ENCODE measurements at regions not wholly inside any gene's neighbourhood (a gene's known extent, or its start where the extent isn't known, plus 50 kb on each side); places are given as distances from the start of the nearest gene placed in this dataset.

DNA sequence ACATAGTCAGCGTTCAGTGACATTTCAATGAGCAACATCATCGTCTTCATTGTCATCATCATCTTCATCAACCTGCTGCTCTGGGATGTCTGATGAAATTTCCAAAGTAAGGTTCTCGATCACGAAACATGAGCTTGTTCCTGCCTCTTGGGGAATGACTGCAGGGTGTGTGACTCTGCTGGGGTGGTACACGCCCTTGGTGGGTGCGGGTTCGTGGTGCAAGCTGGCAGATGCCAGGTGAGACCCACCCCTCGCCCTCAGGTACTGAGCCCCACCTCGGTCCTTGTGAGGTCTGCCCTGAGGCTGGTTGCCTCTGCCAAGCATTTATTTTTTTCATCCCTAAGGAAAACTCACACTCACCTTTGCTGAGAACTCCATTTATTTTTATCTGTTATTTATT lies 1389.2 kb downstream of the TBC1D22A start:
- H3K9ac ChIP-seq (ENCODE audit: low read length): no peak overlapping the region
- H3K4me3 ChIP-seq (ENCODE audit: low read length): no peak overlapping the region
- H3K27ac ChIP-seq (ENCODE audit: low read depth, low read length): no peak overlapping the region
- no peaks in the 10 kb centered on the region for H3K4me1 ChIP-seq (ENCODE audit: control insufficient read depth, insufficient read depth, low read length)
- H3K36me3 ChIP-seq (ENCODE audit: control insufficient read depth, insufficient read depth, low read length): no peaks in the 10 kb centered on the region
- H3K27me3 ChIP-seq (ENCODE audit: control insufficient read depth, insufficient read depth, low read length): peaks cover 4% of the 10 kb centered on the region

DNA sequence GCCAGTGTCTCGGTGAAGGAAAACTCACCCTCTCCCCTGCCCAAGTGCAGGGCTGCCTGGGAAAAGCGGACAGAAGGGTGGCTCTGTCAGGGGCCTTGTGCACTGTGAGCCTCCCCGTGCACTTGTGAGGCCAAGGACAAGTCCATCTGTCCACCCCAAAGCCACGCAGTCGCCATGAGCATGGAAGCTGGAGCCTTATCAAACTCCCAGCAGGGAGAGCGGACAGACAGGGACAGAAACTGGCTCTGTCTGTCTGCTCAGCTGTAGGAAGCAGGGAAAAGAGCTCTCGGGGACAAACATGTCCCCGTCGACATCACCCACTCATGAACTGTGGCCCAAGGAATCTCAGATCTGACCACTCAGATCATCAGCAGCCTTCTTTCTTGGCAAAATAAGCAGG lies 1385.4 kb downstream of the TBC1D22A start:
- no peak overlapping the region for H3K4me3 ChIP-seq (ENCODE audit: low read length)
- H3K4me1 ChIP-seq (ENCODE audit: control insufficient read depth, insufficient read depth, low read length): no peaks in the 10 kb centered on the region
- no peak overlapping the region for H3K9ac ChIP-seq (ENCODE audit: low read length)
- no peak overlapping the region for H3K27ac ChIP-seq (ENCODE audit: low read depth, low read length)
- H3K27me3 ChIP-seq (ENCODE audit: control insufficient read depth, insufficient read depth, low read length): peaks cover 5% of the 10 kb centered on the region
- H3K36me3 ChIP-seq (ENCODE audit: control insufficient read depth, insufficient read depth, low read length): no peaks in the 10 kb centered on the region

DNA sequence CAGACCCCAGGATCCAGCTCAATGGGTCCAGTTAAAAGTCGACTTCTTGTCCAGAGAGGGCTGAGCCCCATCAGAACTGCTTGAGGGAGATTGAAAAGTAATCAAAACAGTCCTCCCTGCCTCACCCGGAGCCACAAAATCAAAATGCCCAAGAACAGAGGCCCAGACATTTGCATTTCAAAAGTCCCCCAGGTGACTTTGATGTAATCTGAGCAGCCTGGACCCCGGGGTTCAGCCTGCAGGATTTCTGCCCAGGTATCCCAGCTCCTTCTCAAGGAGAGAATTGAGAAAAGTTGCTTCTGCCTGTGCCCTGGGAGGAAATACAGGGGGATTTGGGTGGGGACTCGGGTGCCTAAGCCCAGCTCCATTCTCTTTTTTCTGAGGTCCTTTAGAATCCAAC lies 1385.0 kb downstream of the TBC1D22A start:
- Histone ChIP-seq H3K4me1 (ENCODE audit: control insufficient read depth, insufficient read depth, low read length) (no peaks in the 10 kb centered on the region), H3K4me3 (ENCODE audit: low read length) (no peak overlapping the region), H3K9ac (ENCODE audit: low read length) (no peak overlapping the region), H3K36me3 (ENCODE audit: control insufficient read depth, insufficient read depth, low read length) (no peaks in the 10 kb centered on the region), H3K27ac (ENCODE audit: low read depth, low read length) (no peak overlapping the region), H3K27me3 (ENCODE audit: control insufficient read depth, insufficient read depth, low read length) (peaks cover 5% of the 10 kb centered on the region)

DNA sequence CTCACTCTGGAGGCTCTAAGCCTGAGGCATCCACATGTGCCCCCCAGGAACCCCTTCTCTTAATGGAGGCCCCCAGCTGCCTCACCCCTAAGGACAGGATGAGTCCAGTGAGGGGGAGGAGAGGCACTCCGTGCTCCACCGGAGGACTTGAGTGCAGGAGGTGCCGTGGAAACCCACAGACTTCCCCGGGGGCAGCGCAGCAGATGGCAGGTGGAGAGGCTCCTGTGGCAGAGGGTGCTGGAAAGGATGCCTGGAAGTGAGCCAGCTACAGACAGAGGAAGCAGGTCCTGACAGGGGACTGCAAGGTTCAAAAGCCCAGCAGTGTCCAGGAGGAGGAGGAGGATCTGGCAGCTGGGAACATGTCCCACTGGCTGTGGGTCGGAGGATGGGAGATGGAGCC lies 1384.0 kb downstream of the TBC1D22A start:
- H3K27ac ChIP-seq (ENCODE audit: low read depth, low read length): no peak overlapping the region
- no peak overlapping the region for H3K9ac ChIP-seq (ENCODE audit: low read length)
- H3K4me1 ChIP-seq (ENCODE audit: control insufficient read depth, insufficient read depth, low read length): no peaks in the 10 kb centered on the region
- H3K4me3 ChIP-seq (ENCODE audit: low read length): no peak overlapping the region
- H3K36me3 ChIP-seq (ENCODE audit: control insufficient read depth, insufficient read depth, low read length): no peaks in the 10 kb centered on the region
- peaks cover 5% of the 10 kb centered on the region for H3K27me3 ChIP-seq (ENCODE audit: control insufficient read depth, insufficient read depth, low read length)

DNA sequence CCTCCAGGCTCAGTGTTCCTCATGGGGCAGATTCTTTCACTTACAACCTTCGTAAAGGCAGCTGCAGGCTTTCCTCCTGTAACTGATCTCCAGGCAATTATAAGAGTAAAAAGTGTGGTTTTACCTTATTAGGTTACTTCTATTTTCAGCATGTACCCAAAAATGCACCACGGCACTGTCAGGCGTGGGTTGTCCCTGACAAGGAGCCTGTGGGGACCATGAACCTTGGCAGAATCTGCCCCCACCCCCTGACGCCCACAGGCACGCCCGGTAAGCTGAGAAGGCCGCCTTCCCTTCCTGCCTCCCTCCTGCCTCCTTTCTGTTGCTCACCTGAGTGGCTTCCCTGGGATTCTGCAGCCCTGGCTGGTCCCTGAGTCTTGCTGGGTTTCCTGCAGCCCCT lies 1383.3 kb downstream of the TBC1D22A start:
- peaks cover 5% of the 10 kb centered on the region for H3K27me3 ChIP-seq (ENCODE audit: control insufficient read depth, insufficient read depth, low read length)
- H3K4me1 ChIP-seq (ENCODE audit: control insufficient read depth, insufficient read depth, low read length): peaks cover 5% of the 10 kb centered on the region
- H3K4me3 ChIP-seq (ENCODE audit: low read length): no peak overlapping the region
- no peak overlapping the region for H3K9ac ChIP-seq (ENCODE audit: low read length)
- no peaks in the 10 kb centered on the region for H3K36me3 ChIP-seq (ENCODE audit: control insufficient read depth, insufficient read depth, low read length)
- no peak overlapping the region for H3K27ac ChIP-seq (ENCODE audit: low read depth, low read length)

DNA sequence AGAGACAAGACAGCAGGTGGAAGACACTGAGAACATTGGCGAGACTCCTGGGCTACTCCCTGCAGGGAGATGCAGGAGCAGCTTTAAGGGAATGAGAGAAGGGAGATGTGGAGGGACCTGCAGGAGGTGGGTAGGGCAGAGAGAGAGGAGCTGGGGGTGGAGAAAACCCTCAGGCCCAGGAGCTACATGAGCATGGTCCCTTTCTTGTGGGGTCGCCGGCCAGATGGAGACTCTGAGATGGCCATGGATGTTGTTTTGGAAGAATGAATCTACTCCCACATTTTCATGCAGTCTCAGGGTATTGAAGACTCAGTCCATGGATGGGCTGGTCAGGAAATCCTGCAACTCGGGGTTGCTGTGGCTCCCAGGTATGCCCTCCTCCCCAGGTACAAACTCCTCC lies 1381.9 kb downstream of the TBC1D22A start:
- Histone ChIP-seq H3K9ac (ENCODE audit: low read length) (no peak overlapping the region), H3K36me3 (ENCODE audit: control insufficient read depth, insufficient read depth, low read length) (no peaks in the 10 kb centered on the region), H3K4me3 (ENCODE audit: low read length) (no peak overlapping the region), H3K27me3 (ENCODE audit: control insufficient read depth, insufficient read depth, low read length) (peaks cover 5% of the 10 kb centered on the region), H3K27ac (ENCODE audit: low read depth, low read length) (no peak overlapping the region), H3K4me1 (ENCODE audit: control insufficient read depth, insufficient read depth, low read length) (peaks cover 5% of the 10 kb centered on the region)

DNA sequence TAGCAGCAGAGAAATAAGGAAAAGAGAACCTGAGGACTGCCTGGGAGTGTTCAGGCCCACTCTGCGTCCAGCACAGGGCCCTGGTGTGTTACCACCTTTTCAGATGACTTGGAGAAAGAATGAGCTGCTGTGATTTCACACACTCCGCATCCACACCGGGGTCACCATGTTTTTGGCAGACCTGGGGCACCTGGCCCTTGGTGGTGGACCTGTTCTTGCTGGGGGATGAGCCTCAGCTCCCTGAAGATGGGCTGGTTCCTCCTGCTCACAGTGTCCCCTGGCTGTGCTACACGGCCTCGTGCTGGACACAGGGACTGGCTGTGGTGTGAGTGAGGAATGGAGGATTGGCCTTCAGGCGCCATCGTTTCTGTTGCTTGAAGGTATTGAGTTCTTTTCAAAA lies 1381.4 kb downstream of the TBC1D22A start:
- no peak overlapping the region for H3K4me3 ChIP-seq (ENCODE audit: low read length)
- H3K9ac ChIP-seq (ENCODE audit: low read length): no peak overlapping the region
- peaks cover 5% of the 10 kb centered on the region for H3K4me1 ChIP-seq (ENCODE audit: control insufficient read depth, insufficient read depth, low read length)
- no peak overlapping the region for H3K27ac ChIP-seq (ENCODE audit: low read depth, low read length)
- no peaks in the 10 kb centered on the region for H3K36me3 ChIP-seq (ENCODE audit: control insufficient read depth, insufficient read depth, low read length)
- peaks cover 5% of the 10 kb centered on the region for H3K27me3 ChIP-seq (ENCODE audit: control insufficient read depth, insufficient read depth, low read length)

DNA sequence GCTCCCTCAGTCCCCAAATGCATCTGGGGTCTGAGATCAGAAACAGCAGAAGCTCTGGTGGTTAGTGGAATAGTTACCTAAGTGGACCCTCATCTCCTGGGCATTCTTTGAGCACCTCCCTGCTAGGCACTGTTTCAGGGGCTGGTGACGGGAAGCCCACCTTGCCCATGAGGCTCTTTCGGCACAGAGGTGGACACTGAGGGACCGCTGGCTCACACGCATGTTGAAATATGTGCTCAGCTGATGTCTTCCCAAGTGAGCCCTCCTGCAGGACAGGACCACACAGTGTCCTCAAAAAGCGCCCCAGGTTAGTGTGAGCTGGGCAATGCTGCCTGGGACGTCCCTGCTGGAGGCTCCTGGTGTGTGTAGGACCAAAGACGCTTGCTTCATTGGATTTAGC lies 1379.9 kb downstream of the TBC1D22A start:
- no peak overlapping the region for H3K4me3 ChIP-seq (ENCODE audit: low read length)
- peaks cover 5% of the 10 kb centered on the region for H3K27me3 ChIP-seq (ENCODE audit: control insufficient read depth, insufficient read depth, low read length)

DNA sequence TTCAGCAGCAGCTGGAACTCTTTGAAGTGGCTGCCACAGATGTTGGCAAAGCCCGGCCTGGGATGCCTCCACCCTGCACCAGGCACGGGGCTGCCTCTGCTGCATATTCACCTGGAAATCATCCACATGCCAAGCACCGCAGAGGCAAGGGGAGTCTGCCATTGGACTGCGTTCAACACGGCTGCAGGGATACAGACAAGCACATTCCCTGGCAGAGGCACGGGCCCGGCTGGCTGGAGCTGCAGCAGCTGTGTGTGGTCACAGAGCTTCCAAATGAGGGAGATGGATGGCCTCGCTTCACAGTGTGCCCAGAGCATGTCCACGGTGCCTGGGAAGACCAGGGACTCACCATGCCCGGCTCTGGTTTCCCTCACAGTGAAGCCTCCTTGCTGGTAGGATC lies 1378.9 kb downstream of the TBC1D22A start:
- no peak overlapping the region for H3K27ac ChIP-seq (ENCODE audit: low read depth, low read length)
- H3K36me3 ChIP-seq (ENCODE audit: control insufficient read depth, insufficient read depth, low read length): no peaks in the 10 kb centered on the region
- no peak overlapping the region for H3K9ac ChIP-seq (ENCODE audit: low read length)
- H3K4me1 ChIP-seq (ENCODE audit: control insufficient read depth, insufficient read depth, low read length): peaks cover 5% of the 10 kb centered on the region
- no peaks in the 10 kb centered on the region for H3K27me3 ChIP-seq (ENCODE audit: control insufficient read depth, insufficient read depth, low read length)
- H3K4me3 ChIP-seq (ENCODE audit: low read length): no peak overlapping the region

More for the DNA sequence above, 1379.9 kb downstream of the TBC1D22A start:
- Histone ChIP-seq H3K4me1 (ENCODE audit: control insufficient read depth, insufficient read depth, low read length) (peaks cover 5% of the 10 kb centered on the region), H3K36me3 (ENCODE audit: control insufficient read depth, insufficient read depth, low read length) (no peaks in the 10 kb centered on the region), H3K27ac (ENCODE audit: low read depth, low read length) (no peak overlapping the region), H3K9ac (ENCODE audit: low read length) (no peak overlapping the region)

DNA sequence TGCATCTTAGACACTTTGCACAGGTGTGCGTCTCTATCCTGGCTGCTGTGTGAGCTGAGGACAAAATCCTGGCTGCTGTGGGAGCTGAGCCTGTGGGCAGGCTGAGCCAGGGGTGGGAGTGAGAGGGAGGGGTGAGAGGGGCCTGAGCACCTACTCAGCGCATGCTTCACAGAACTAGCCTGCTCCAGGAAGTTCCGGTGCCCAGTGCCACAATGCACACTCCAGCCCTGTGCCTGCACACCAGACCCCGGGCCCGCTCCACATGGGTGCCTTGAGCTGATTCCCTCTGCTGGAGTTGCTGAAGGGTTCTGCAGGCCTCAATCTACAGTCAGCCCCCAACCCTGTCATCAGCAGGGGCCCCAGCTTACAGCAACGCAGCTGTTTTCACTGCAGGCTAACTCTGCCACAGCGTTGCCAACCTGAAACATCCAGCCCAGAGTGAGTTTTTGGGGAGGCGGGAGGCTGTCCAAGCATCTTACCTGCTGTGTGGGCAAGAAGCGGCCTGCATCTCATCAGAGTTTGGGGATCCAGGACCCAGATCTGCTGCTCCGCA lies 1377.9 kb downstream of the TBC1D22A start:
- Histone ChIP-seq H3K27ac (ENCODE audit: low read depth, low read length) (no peak overlapping the region), H3K36me3 (ENCODE audit: control insufficient read depth, insufficient read depth, low read length) (no peaks in the 10 kb centered on the region), H3K4me3 (ENCODE audit: low read length) (no peak overlapping the region), H3K9ac (ENCODE audit: low read length) (no peak overlapping the region), H3K4me1 (ENCODE audit: control insufficient read depth, insufficient read depth, low read length) (peaks cover 5% of the 10 kb centered on the region), H3K27me3 (ENCODE audit: control insufficient read depth, insufficient read depth, low read length) (no peaks in the 10 kb centered on the region)

DNA sequence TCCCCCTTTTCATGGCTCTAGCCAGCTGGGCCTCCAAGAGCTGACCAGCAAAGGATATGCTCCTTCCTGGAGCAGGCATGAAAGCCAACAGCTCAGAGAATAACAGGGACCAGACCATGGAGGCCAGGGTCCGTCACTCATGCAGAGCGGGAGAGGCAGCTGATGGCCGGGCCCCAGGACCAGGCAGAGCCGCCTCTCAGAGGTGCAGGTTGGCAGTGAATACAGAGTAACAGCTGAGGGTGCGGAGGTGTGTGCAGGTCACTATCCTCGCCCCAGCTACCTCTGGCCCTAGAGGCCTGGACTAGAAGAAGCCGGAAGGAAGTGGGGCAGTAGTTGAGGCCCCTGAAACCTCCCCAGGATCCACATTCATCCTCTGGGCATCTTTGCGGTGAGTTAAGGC lies 1377.3 kb downstream of the TBC1D22A start:
- Histone ChIP-seq H3K27ac (ENCODE audit: low read depth, low read length) (no peak overlapping the region), H3K4me3 (ENCODE audit: low read length) (no peak overlapping the region), H3K27me3 (ENCODE audit: control insufficient read depth, insufficient read depth, low read length) (no peaks in the 10 kb centered on the region), H3K4me1 (ENCODE audit: control insufficient read depth, insufficient read depth, low read length) (peaks cover 5% of the 10 kb centered on the region), H3K36me3 (ENCODE audit: control insufficient read depth, insufficient read depth, low read length) (no peaks in the 10 kb centered on the region), H3K9ac (ENCODE audit: low read length) (no peak overlapping the region)

DNA sequence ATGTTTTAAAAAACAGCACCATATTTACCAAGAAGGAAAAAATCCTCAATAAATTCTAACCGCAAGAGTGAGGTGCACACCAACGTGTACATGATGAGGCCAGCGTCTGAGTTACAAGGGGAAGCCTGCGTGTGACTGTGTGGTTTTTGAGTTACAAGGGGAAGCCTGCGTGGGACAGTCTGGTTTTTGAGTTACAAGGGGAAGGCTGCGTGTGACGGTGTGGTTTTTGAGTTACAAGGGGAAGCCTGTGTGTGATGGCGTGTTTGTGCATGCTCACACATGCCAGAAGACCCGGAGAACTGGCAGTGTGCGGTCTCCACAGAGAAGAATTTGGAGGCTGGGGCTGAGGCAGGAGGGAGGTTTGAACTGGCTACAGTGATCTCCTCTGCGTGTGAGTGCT lies 1376.4 kb downstream of the TBC1D22A start:
- Histone ChIP-seq H3K9ac (ENCODE audit: low read length) (no peak overlapping the region), H3K27me3 (ENCODE audit: control insufficient read depth, insufficient read depth, low read length) (no peaks in the 10 kb centered on the region), H3K4me1 (ENCODE audit: control insufficient read depth, insufficient read depth, low read length) (peaks cover 5% of the 10 kb centered on the region), H3K4me3 (ENCODE audit: low read length) (no peak overlapping the region), H3K36me3 (ENCODE audit: control insufficient read depth, insufficient read depth, low read length) (no peaks in the 10 kb centered on the region), H3K27ac (ENCODE audit: low read depth, low read length) (no peak overlapping the region)

DNA sequence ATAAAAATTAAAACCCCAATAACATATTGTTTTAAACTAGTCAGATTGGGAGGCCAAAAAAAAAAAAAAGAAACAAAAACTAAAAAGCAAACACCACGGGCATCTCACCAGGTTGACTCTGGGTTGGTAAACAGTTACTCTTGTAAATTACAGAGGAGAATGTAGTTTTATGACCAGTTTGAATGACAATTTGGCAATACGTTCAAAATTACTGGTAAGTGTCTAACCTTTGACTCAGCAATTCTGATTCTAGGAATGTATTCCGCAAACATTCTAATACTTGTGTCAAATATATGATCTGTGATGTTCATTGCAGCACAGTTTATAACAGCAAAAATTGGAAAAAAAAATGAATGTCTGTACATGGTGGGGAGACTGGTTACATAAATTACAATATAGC lies 1376.0 kb downstream of the TBC1D22A start:
- peaks cover 5% of the 10 kb centered on the region for H3K4me1 ChIP-seq (ENCODE audit: control insufficient read depth, insufficient read depth, low read length)
- H3K9ac ChIP-seq (ENCODE audit: low read length): no peak overlapping the region
- H3K27me3 ChIP-seq (ENCODE audit: control insufficient read depth, insufficient read depth, low read length): no peaks in the 10 kb centered on the region

More for the DNA sequence above, 1376.0 kb downstream of the TBC1D22A start:
- Histone ChIP-seq H3K4me3 (ENCODE audit: low read length) (no peak overlapping the region), H3K36me3 (ENCODE audit: control insufficient read depth, insufficient read depth, low read length) (no peaks in the 10 kb centered on the region), H3K27ac (ENCODE audit: low read depth, low read length) (no peak overlapping the region)
